ENCODE measurements at regions not wholly inside any gene's neighbourhood (a gene's known extent, or its start where the extent isn't known, plus 50 kb on each side); places are given as distances from the start of the nearest gene placed in this dataset.

GRCh38 chr4:22264261-22264660, 251.6 kb downstream of the ADGRA3 start:
- H3K4me3 ChIP-seq (ENCODE audit: low read length), result no peak overlapping the region
- no peak for DNase-seq (ENCODE audit: low read depth)
- no peaks in the 10 kb centered on the region for H3K9me3 ChIP-seq (ENCODE audit: control insufficient read depth, low read length)
- no peak overlapping the region for H3K9ac ChIP-seq (ENCODE audit: low read length)
- H3K27me3 ChIP-seq (replicated peaks; ENCODE audit: control insufficient read depth, insufficient read depth, low read length), result no peaks in the 10 kb centered on the region
- no peaks in the 10 kb centered on the region for H3K36me3 ChIP-seq (ENCODE audit: control insufficient read depth, insufficient read depth, low read length, severe bottlenecking)
- no peaks in the 10 kb centered on the region for H3K4me1 ChIP-seq (ENCODE audit: control insufficient read depth, insufficient read depth, low read length)

- Histone ChIP-seq H3K9me3 (ENCODE audit: control insufficient read depth, low read length) (no peaks in the 10 kb centered on the region), H3K4me1 (ENCODE audit: control insufficient read depth, insufficient read depth, low read length) (no peaks in the 10 kb centered on the region), H3K4me3 (ENCODE audit: low read length) (no peak overlapping the region), H3K36me3 (ENCODE audit: control insufficient read depth, insufficient read depth, low read length, severe bottlenecking) (no peaks in the 10 kb centered on the region), H3K9ac (ENCODE audit: low read length) (no peak overlapping the region), H3K27me3 (replicated peaks; ENCODE audit: control insufficient read depth, insufficient read depth, low read length) (no peaks in the 10 kb centered on the region)
- no peak for DNase-seq (ENCODE audit: low read depth)
Observed at GRCh38 chr4:22253431-22253830, 262.4 kb downstream of the ADGRA3 start.

- Histone ChIP-seq H3K4me3 (ENCODE audit: low read length) (no peak overlapping the region), H3K27me3 (replicated peaks; ENCODE audit: control insufficient read depth, insufficient read depth, low read length) (no peaks in the 10 kb centered on the region), H3K9me3 (ENCODE audit: control insufficient read depth, low read length) (peaks cover 2% of the 10 kb centered on the region), H3K4me1 (ENCODE audit: control insufficient read depth, insufficient read depth, low read length) (no peaks in the 10 kb centered on the region), H3K9ac (ENCODE audit: low read length) (no peak overlapping the region), H3K36me3 (ENCODE audit: control insufficient read depth, insufficient read depth, low read length, severe bottlenecking) (no peaks in the 10 kb centered on the region)
- DNase-seq (ENCODE audit: low read depth), result no peak
Observed at GRCh38 chr4:22246847-22247246, 269.0 kb downstream of the ADGRA3 start.

- H3K4me1 ChIP-seq (ENCODE audit: control insufficient read depth, insufficient read depth, low read length), result no peaks in the 10 kb centered on the region
- no peaks in the 10 kb centered on the region for H3K27me3 ChIP-seq (replicated peaks; ENCODE audit: control insufficient read depth, insufficient read depth, low read length)
- no peaks in the 10 kb centered on the region for H3K36me3 ChIP-seq (ENCODE audit: control insufficient read depth, insufficient read depth, low read length, severe bottlenecking)
Observed at GRCh38 chr4:22245294-22245693, 270.6 kb downstream of the ADGRA3 start.

GRCh38 chr4:22241415-22241814, 274.5 kb downstream of the ADGRA3 start:
- Histone ChIP-seq H3K36me3 (ENCODE audit: control insufficient read depth, insufficient read depth, low read length, severe bottlenecking) (no peaks in the 10 kb centered on the region), H3K9ac (ENCODE audit: low read length) (no peak overlapping the region), H3K27me3 (replicated peaks; ENCODE audit: control insufficient read depth, insufficient read depth, low read length) (no peaks in the 10 kb centered on the region), H3K4me1 (ENCODE audit: control insufficient read depth, insufficient read depth, low read length) (no peaks in the 10 kb centered on the region), H3K9me3 (ENCODE audit: control insufficient read depth, low read length) (peaks cover 4% of the 10 kb centered on the region), H3K4me3 (ENCODE audit: low read length) (no peak overlapping the region)
- no peak for DNase-seq (ENCODE audit: low read depth)

More at GRCh38 chr4:22245294-22245693, 270.6 kb downstream of the ADGRA3 start:
- no peak overlapping the region for H3K4me3 ChIP-seq (ENCODE audit: low read length)
- no peak overlapping the region for H3K9ac ChIP-seq (ENCODE audit: low read length)
- H3K9me3 ChIP-seq (ENCODE audit: control insufficient read depth, low read length), result peaks cover 4% of the 10 kb centered on the region
- DNase-seq (ENCODE audit: low read depth), result no peak

DNA sequence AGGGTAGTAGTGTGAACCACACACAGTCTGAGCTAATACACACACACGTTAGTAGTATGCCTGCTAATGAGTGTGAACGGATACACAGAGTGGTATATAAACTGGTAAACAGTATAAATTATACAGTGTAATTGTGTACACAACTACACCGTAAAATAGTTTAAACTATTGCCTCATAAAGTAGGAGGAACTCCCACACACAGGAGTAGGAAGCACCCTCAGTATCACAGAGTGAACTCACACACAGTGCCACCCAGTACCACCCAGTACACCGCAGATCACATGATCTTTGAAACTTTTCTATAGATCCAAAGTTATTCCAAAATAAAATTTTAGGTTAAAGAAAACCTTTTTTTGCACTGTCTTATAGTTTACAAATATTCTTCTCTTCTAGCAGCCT, 275.1 kb downstream of the ADGRA3 start:
- Histone ChIP-seq H3K9ac (ENCODE audit: low read length) (no peak overlapping the region), H3K4me1 (ENCODE audit: control insufficient read depth, insufficient read depth, low read length) (no peaks in the 10 kb centered on the region), H3K4me3 (ENCODE audit: low read length) (no peak overlapping the region), H3K36me3 (ENCODE audit: control insufficient read depth, insufficient read depth, low read length, severe bottlenecking) (no peaks in the 10 kb centered on the region), H3K9me3 (ENCODE audit: control insufficient read depth, low read length) (peaks cover 4% of the 10 kb centered on the region), H3K27me3 (replicated peaks; ENCODE audit: control insufficient read depth, insufficient read depth, low read length) (no peaks in the 10 kb centered on the region)
- DNase-seq (ENCODE audit: low read depth), result no peak

GRCh38 chr4:22238742-22239141, 277.1 kb downstream of the ADGRA3 start:
- H3K4me3 ChIP-seq (ENCODE audit: low read length), result no peak overlapping the region
- H3K4me1 ChIP-seq (ENCODE audit: control insufficient read depth, insufficient read depth, low read length), result no peaks in the 10 kb centered on the region
- no peak overlapping the region for H3K9ac ChIP-seq (ENCODE audit: low read length)
- peaks cover 4% of the 10 kb centered on the region for H3K9me3 ChIP-seq (ENCODE audit: control insufficient read depth, low read length)
- no peaks in the 10 kb centered on the region for H3K36me3 ChIP-seq (ENCODE audit: control insufficient read depth, insufficient read depth, low read length, severe bottlenecking)
- H3K27me3 ChIP-seq (replicated peaks; ENCODE audit: control insufficient read depth, insufficient read depth, low read length), result peaks cover 3% of the 10 kb centered on the region
- DNase-seq (ENCODE audit: low read depth), result no peak

- no peak overlapping the region for H3K4me3 ChIP-seq (ENCODE audit: low read length)
- no peaks in the 10 kb centered on the region for H3K4me1 ChIP-seq (ENCODE audit: control insufficient read depth, insufficient read depth, low read length)
- peaks cover 2% of the 10 kb centered on the region for H3K9me3 ChIP-seq (ENCODE audit: control insufficient read depth, low read length)
- no peak for DNase-seq (ENCODE audit: low read depth)
- H3K27me3 ChIP-seq (replicated peaks; ENCODE audit: control insufficient read depth, insufficient read depth, low read length), result peaks cover 3% of the 10 kb centered on the region
- H3K36me3 ChIP-seq (ENCODE audit: control insufficient read depth, insufficient read depth, low read length, severe bottlenecking), result no peaks in the 10 kb centered on the region
- no peak overlapping the region for H3K9ac ChIP-seq (ENCODE audit: low read length)
Observed at GRCh38 chr4:22237846-22238494, 277.9 kb downstream of the ADGRA3 start.

- peaks cover 2% of the 10 kb centered on the region for H3K9me3 ChIP-seq (ENCODE audit: control insufficient read depth, low read length)
- no peak for DNase-seq (ENCODE audit: low read depth)
- peaks cover 3% of the 10 kb centered on the region for H3K27me3 ChIP-seq (replicated peaks; ENCODE audit: control insufficient read depth, insufficient read depth, low read length)
- no peaks in the 10 kb centered on the region for H3K4me1 ChIP-seq (ENCODE audit: control insufficient read depth, insufficient read depth, low read length)
- H3K9ac ChIP-seq (ENCODE audit: low read length), result no peak overlapping the region
- no peaks in the 10 kb centered on the region for H3K36me3 ChIP-seq (ENCODE audit: control insufficient read depth, insufficient read depth, low read length, severe bottlenecking)
- H3K4me3 ChIP-seq (ENCODE audit: low read length), result no peak overlapping the region
Observed at GRCh38 chr4:22237155-22237751, 278.6 kb downstream of the ADGRA3 start.

DNA sequence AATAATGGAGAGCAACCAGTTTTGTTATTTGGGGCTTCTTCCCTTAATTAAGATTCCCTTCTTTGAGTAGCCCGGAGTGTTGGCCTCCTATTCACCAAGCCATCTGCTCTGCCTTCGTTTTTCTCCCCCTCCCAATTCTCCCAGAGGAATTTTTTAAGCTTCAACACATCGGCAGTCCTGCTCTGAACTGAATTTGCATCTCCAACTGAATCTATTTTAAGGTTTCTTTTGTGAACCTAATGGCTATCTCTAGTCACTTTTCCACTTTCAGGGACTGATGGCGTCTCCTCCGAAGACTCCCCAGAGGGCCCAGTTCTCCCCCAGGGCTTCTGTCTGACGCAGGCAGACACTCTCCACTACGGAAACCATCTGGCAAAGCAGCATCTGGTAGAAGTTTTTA, 280.2 kb downstream of the ADGRA3 start:
- no peaks in the 10 kb centered on the region for H3K4me1 ChIP-seq (ENCODE audit: control insufficient read depth, insufficient read depth, low read length)
- no peaks in the 10 kb centered on the region for H3K9me3 ChIP-seq (ENCODE audit: control insufficient read depth, low read length)
- no peaks in the 10 kb centered on the region for H3K36me3 ChIP-seq (ENCODE audit: control insufficient read depth, insufficient read depth, low read length, severe bottlenecking)
- H3K27me3 ChIP-seq (replicated peaks; ENCODE audit: control insufficient read depth, insufficient read depth, low read length), result peaks cover 3% of the 10 kb centered on the region
- no peak for DNase-seq (ENCODE audit: low read depth)
- no peak overlapping the region for H3K4me3 ChIP-seq (ENCODE audit: low read length)
- no peak overlapping the region for H3K9ac ChIP-seq (ENCODE audit: low read length)

DNA sequence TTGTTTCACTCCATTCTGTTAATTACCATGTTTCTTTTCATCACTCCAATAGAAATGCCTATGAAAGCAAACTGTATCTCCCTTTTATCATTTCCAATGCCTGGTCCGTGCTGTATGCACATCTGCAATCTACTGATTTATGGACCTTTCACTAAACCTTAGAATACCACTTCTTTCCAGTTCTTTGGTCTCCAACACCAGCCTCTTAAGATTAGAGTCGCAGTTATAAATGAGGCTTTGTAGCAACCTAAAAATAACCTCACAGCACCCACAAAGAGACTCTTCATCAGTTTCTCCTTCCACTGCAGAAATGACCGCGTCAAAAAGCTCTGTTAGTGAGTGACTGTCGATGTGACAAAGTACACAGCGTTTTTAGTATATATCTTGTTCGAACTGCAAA, 282.6 kb downstream of the ADGRA3 start:
- H3K4me1 ChIP-seq (ENCODE audit: control insufficient read depth, insufficient read depth, low read length), result no peaks in the 10 kb centered on the region

GRCh38 chr4:22220965-22221364, 272.4 kb upstream of the KCNIP4 start:
- Histone ChIP-seq H3K4me1 (ENCODE audit: control insufficient read depth, insufficient read depth, low read length) (no peaks in the 10 kb centered on the region), H3K36me3 (ENCODE audit: control insufficient read depth, insufficient read depth, low read length, severe bottlenecking) (no peaks in the 10 kb centered on the region), H3K9me3 (ENCODE audit: control insufficient read depth, low read length) (no peaks in the 10 kb centered on the region), H3K9ac (ENCODE audit: low read length) (no peak overlapping the region), H3K27me3 (replicated peaks; ENCODE audit: control insufficient read depth, insufficient read depth, low read length) (peaks cover 3% of the 10 kb centered on the region), H3K4me3 (ENCODE audit: low read length) (no peak overlapping the region)
- DNase-seq (ENCODE audit: low read depth), result no peak

More for the DNA sequence above, 282.6 kb downstream of the ADGRA3 start:
- Histone ChIP-seq H3K9ac (ENCODE audit: low read length) (no peak overlapping the region), H3K36me3 (ENCODE audit: control insufficient read depth, insufficient read depth, low read length, severe bottlenecking) (no peaks in the 10 kb centered on the region), H3K4me3 (ENCODE audit: low read length) (no peak overlapping the region), H3K9me3 (ENCODE audit: control insufficient read depth, low read length) (no peaks in the 10 kb centered on the region), H3K27me3 (replicated peaks; ENCODE audit: control insufficient read depth, insufficient read depth, low read length) (peaks cover 3% of the 10 kb centered on the region)
- DNase-seq (ENCODE audit: low read depth), result no peak

All from adipocyte (in vitro differentiated cells).